ENCODE measurements at regions not wholly inside any gene's neighbourhood (a gene's known extent, or its start where the extent isn't known, plus 50 kb on each side); places are given as distances from the start of the nearest gene placed in this dataset.

DNA sequence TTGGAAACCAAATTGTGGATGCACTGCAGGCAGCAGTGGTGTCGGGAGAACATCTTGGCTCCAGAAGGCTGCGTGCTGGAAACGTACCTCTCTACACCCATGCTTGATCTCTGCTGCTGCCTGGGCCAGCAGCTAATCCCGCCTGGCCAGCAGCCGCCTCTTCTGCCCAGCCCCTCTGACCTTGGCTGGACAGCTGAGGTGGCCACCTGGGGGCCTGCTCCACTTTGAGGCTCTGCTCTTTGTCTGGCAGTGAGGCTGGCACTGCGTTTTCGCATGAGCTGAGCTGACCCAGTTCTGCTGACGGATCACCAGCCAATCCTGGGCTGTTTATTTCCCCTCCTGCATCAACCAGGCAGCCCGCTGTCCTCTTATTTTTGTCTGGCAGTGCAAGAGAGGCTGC is 154.9 kb downstream of the TENT4A start:
- no peak overlapping the region for H3K4me3 ChIP-seq
- TF ChIP-seq, protein P1, sequence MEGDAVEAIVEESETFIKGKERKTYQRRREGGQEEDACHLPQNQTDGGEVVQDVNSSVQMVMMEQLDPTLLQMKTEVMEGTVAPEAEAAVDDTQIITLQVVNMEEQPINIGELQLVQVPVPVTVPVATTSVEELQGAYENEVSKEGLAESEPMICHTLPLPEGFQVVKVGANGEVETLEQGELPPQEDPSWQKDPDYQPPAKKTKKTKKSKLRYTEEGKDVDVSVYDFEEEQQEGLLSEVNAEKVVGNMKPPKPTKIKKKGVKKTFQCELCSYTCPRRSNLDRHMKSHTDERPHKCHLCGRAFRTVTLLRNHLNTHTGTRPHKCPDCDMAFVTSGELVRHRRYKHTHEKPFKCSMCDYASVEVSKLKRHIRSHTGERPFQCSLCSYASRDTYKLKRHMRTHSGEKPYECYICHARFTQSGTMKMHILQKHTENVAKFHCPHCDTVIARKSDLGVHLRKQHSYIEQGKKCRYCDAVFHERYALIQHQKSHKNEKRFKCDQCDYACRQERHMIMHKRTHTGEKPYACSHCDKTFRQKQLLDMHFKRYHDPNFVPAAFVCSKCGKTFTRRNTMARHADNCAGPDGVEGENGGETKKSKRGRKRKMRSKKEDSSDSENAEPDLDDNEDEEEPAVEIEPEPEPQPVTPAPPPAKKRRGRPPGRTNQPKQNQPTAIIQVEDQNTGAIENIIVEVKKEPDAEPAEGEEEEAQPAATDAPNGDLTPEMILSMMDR (IDR thresholded peaks at IDR 0.05): no peak
- H3K27ac ChIP-seq: no peak overlapping the region

DNA sequence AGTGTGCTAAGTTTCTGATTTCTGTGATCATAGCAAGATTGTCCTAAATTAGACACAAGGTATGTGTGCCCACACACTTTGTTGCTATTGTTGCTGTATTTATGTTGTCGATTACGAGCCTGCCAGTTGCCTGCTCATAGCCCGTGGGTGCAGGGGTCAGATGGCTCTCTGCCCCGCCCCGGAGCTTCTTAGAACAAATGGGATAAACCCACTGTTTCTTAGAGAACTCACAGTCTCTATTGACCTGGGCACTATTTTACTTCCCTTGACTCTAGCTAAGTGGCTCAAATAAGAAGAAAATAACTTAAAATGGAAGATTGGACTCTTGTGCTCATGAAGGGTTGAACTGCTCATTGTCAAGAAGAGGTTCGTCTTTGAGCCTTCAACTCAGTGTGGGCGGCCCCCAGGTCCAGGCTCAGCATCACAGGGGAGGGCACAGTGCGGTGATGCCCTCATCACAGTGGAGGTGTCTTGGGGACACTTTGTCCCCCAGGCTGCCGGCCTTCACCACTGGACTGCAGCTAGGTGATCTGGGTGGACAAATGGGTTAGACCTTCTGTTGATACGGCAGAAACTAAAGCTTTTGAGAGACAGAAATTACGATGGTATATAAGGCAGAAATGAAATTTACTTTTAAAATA is 155.5 kb downstream of the TENT4A start:
- Histone ChIP-seq H3K27ac (no peak overlapping the region), H3K27me3 (no peaks in the 10 kb centered on the region), H3K9me3 (no peaks in the 10 kb centered on the region), H3K36me3 (no peaks in the 10 kb centered on the region), H3K4me1 (no peaks in the 10 kb centered on the region), H3K4me3 (no peak overlapping the region)
- no peak for DNase-seq (ENCODE audit: low spot score)
- TF ChIP-seq, protein P1 (IDR thresholded peaks at IDR 0.05): no peak

More for the DNA sequence above, 154.9 kb downstream of the TENT4A start:
- no peaks in the 10 kb centered on the region for H3K4me1 ChIP-seq
- H3K27me3 ChIP-seq: no peaks in the 10 kb centered on the region
- H3K36me3 ChIP-seq: no peaks in the 10 kb centered on the region
- H3K9me3 ChIP-seq: no peaks in the 10 kb centered on the region
- DNase-seq (ENCODE audit: low spot score): no peak

DNA sequence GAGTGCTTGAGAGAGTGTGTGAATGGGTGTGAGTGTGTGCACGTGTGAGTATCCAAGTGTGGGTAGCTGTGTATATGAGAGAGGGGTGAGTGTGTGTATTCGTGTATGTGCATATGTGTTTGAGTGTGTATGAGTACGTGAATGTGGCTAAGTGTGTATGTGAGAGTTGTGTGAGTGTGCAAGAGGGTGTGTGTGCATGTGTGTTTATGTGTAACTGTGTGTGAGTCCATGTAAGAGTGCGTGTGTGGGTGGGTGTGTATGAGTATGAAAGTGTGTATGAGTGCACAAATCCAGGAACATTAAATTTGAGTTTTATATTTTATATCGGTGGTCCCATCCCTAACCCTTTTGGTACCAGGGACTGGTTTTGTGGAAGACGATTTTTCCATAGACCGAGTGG is 156.4 kb downstream of the TENT4A start:
- TF ChIP-seq, protein P1 (IDR thresholded peaks at IDR 0.05): no peak
- H3K4me1 ChIP-seq: no peaks in the 10 kb centered on the region

GRCh38 chr5:6872441-6873160 is 159.4 kb downstream of the TENT4A start:
- H3K27me3 ChIP-seq: no peaks in the 10 kb centered on the region
- DNase-seq (ENCODE audit: low spot score): no peak
- TF ChIP-seq, protein P1 (IDR thresholded peaks at IDR 0.05): no peak
- H3K36me3 ChIP-seq: no peaks in the 10 kb centered on the region
- no peaks in the 10 kb centered on the region for H3K4me1 ChIP-seq
- no peak overlapping the region for H3K4me3 ChIP-seq
- H3K9me3 ChIP-seq: no peaks in the 10 kb centered on the region
- no peak overlapping the region for H3K27ac ChIP-seq

More for the DNA sequence above, 156.4 kb downstream of the TENT4A start:
- Histone ChIP-seq H3K4me3 (no peak overlapping the region), H3K36me3 (no peaks in the 10 kb centered on the region), H3K27ac (no peak overlapping the region), H3K27me3 (no peaks in the 10 kb centered on the region), H3K9me3 (no peaks in the 10 kb centered on the region)
- no peak for DNase-seq (ENCODE audit: low spot score)

- Histone ChIP-seq H3K27me3 (no peaks in the 10 kb centered on the region), H3K4me1 (no peaks in the 10 kb centered on the region), H3K36me3 (no peaks in the 10 kb centered on the region), H3K9me3 (no peaks in the 10 kb centered on the region), H3K27ac (no peak overlapping the region), H3K4me3 (no peak overlapping the region)
- no peak for DNase-seq (ENCODE audit: low spot score)
- TF ChIP-seq, protein P1 (IDR thresholded peaks at IDR 0.05): no peak
Measured at GRCh38 chr5:6873359-6873758, 160.1 kb downstream of the TENT4A start.

Data from right atrium auricular region (tissue), 2 donors.